HAP-1 (cell line): ENCODE measurements at regions not wholly inside any gene's neighbourhood (a gene's known extent, or its start where the extent isn't known, plus 50 kb on each side); places are given as distances from the start of the nearest gene placed in this dataset.

Experiments used
- DNase-seq, 2 experiments: peaks; one replicate each; pipeline ENCODE4 v3.0.0-alpha.2; 2016 to 2020; ENCODE audit warnings: low spot score in 2 of 2
- H3K27me3 ChIP-seq: fragments of 250-450 bp; sonication (Bioruptor Pico); 2 replicates; pipeline ENCODE4 v1.5.1; 2020; ENCODE audit warnings: low read depth, mild to moderate bottlenecking, moderate library complexity
- H3K36me3 ChIP-seq: fragments of 250-450 bp; sonication (Bioruptor Pico); replicated peaks from 2 replicates; pipeline ENCODE4 v1.5.1; 2020; ENCODE audit warnings: mild to moderate bottlenecking
- H3K4me1 ChIP-seq: fragments of 250-450 bp; sonication (Bioruptor Pico); 2 replicates; pipeline ENCODE4 v1.5.1; 2020; ENCODE audit warnings: mild to moderate bottlenecking
- H3K4me3 ChIP-seq: fragments of 250-450 bp; sonication (Bioruptor Pico); 2 replicates; pipeline ENCODE4 v1.5.1; 2020; ENCODE audit warnings: mild to moderate bottlenecking, moderate library complexity
- H3K9me3 ChIP-seq: fragments of 250-450 bp; sonication (Bioruptor Pico); 2 replicates; pipeline ENCODE4 v1.5.1; 2020; ENCODE audit warnings: mild to moderate bottlenecking, moderate library complexity
- in situ Hi-C: fragments of 300-500 bp; cut with MboI; formaldehyde crosslinking; loops from 3 replicates; pipeline ENCODE4 v1.14.3; 2020; ENCODE audit warnings: low sequenced_read_pairs, inconsistent platforms, mixed read lengths

DNA sequence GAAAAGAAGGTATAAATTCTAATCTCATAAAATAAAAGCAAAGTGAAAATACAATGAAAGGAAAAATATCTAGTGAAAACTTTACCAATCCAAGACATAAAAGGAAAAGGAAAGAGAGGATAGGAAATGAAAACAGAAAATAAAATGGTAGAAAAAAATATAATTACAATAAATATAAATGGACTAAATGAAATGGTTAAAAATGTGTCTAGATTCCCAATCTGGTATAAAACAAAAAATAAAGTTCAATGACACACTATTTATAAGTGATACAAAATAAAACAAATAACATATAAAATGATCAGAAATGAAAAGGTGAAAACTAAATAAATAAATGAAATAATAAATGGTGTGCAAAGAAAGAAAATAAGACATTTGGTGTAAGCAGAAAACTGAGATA is 516.4 kb upstream of the RORB start:
- H3K27me3 ChIP-seq = no peaks in the 10 kb centered on the region
- H3K4me1 ChIP-seq = no peaks in the 10 kb centered on the region
- no peaks in the 10 kb centered on the region for H3K36me3 ChIP-seq
- H3K4me3 ChIP-seq = no peak overlapping the region
- in situ Hi-C loops = no loop called here
- H3K9me3 ChIP-seq = no peaks in the 10 kb centered on the region
- DNase-seq = no peak

DNA sequence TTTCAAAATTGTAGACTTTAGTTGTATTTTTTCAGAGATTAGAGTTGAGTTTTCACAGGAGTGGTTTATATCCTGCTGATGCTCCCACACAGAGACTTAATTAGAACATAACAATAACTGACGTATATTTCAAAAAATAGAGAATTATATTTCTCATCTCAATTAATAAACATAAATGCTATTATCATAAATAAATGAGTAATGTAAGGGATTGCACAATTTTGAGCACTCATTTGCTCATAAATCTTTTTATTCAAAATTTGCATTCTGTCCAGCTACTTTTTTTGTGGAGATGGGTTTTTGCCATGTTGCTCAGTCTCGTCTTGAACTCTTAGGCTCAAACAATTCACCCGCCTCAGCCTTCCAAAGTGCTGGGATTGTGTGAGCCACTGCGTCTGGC is 515.7 kb upstream of the RORB start:
- Histone ChIP-seq H3K4me1 (no peaks in the 10 kb centered on the region), H3K9me3 (no peaks in the 10 kb centered on the region), H3K36me3 (no peaks in the 10 kb centered on the region), H3K4me3 (no peak overlapping the region), H3K27me3 (no peaks in the 10 kb centered on the region)
- no peak for DNase-seq
- in situ Hi-C loops = no loop called here

DNA sequence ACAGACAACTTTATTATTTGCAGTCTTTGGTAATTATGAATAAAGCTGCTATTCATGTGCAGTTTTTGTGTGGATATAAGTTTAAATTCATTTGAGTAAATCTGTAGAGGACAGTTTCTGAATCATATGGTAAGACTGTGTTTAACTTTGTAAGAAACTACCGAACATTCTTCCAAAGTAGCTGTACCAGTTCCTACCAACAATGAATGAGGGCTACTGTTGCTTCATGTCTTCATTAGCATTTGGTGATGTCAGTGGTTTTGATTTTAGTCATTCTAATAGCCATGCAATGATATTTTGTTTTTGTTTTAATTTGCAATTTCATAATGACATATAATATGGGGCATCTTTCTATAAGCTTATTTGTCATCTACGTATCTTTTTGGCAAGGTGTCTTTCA is 501.3 kb upstream of the RORB start:
- no peaks in the 10 kb centered on the region for H3K9me3 ChIP-seq
- H3K4me1 ChIP-seq = no peaks in the 10 kb centered on the region
- H3K4me3 ChIP-seq = no peak overlapping the region
- no peak for DNase-seq
- in situ Hi-C loops = no loop called here
- no peaks in the 10 kb centered on the region for H3K27me3 ChIP-seq
- H3K36me3 ChIP-seq = no peaks in the 10 kb centered on the region

DNA sequence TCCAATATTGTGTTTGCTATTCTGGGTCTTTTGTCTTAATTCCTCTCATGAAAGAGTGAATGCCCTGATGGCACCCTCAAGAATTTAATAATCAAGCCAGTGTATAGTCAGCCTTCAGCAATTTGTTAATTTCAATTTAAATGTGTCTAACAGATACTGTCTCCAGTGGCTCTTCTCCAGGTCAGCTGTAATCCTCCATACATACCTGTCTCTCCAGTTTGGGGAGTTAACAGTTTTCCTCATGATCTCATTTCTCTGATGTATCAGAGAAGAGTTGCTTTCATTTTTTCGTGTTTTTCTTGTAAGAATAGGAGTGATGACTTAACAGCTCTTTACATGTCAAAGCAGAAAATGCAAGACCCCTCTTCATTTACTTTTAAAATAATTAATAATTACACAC is 500.3 kb upstream of the RORB start:
- Histone ChIP-seq H3K4me1 (no peaks in the 10 kb centered on the region), H3K4me3 (no peak overlapping the region), H3K27me3 (no peaks in the 10 kb centered on the region), H3K9me3 (no peaks in the 10 kb centered on the region), H3K36me3 (no peaks in the 10 kb centered on the region)
- no peak for DNase-seq
- in situ Hi-C loops = no loop called here

DNA sequence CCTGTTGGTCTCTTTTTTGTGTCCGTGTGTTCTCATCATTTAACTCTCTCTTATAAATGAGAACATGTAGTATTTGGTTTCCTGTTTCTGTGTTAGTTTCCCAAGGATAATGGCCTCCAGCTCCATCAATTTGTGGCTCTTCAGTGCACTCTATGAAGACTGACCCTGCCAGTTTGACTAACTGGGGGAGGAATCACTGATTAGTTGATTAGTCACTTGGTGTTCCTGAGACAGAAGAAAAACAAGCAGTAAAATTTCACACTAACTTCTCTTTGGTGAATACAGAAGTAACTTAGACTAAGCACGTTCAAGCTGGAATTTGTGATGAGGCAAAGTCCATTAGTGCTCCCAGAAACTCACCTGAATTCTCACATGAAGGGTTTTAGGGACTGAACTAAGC is 495.8 kb upstream of the RORB start:
- no peaks in the 10 kb centered on the region for H3K4me1 ChIP-seq
- H3K27me3 ChIP-seq = no peaks in the 10 kb centered on the region
- H3K9me3 ChIP-seq = no peaks in the 10 kb centered on the region
- H3K36me3 ChIP-seq = no peaks in the 10 kb centered on the region
- H3K4me3 ChIP-seq = no peak overlapping the region
- in situ Hi-C loops = no loop called here
- no peak for DNase-seq

DNA sequence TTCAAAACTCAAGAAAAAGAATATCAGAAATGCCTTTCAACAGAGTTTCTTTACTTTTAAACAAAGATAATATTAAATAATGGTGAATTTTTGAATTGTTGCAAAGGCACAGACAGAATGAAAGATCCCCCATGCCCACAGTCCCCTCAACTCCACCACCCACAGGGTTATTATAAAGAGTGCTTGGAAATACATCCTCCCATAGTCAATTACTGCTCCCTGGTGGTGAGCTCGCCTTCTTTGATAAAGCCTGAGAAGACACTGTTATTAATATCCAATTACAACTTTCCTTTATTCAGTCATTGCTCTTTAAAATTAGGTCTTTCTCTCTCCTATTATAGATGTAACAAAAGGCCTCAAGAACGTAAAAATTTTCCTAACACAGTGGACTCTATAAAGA is 490.2 kb upstream of the RORB start:
- Histone ChIP-seq H3K36me3 (no peaks in the 10 kb centered on the region), H3K27me3 (no peaks in the 10 kb centered on the region), H3K4me1 (no peaks in the 10 kb centered on the region), H3K4me3 (no peak overlapping the region), H3K9me3 (no peaks in the 10 kb centered on the region)
- in situ Hi-C loops = no loop called here
- DNase-seq = no peak

DNA sequence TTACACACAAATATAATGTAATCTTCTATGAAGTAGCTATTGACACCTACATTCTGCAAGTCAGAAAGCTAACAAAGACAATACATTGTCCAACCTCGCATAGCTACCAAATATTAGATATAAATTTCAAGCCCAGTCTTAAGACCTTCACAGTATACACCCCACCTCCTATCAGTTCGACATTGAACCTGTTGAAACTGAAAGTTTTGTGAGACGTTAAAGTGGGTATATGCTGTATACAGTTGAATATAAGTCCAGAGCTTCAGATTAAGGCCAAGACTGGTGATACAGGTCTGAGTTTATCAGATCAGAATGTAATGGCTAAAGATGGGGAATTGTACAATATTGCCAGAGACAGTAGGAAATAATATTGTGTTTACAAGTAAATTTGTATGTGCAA is 489.3 kb upstream of the RORB start:
- H3K4me3 ChIP-seq = no peak overlapping the region
- no peaks in the 10 kb centered on the region for H3K9me3 ChIP-seq
- in situ Hi-C loops = no loop called here
- no peaks in the 10 kb centered on the region for H3K4me1 ChIP-seq
- DNase-seq = no peak
- H3K36me3 ChIP-seq = no peaks in the 10 kb centered on the region
- H3K27me3 ChIP-seq = no peaks in the 10 kb centered on the region

DNA sequence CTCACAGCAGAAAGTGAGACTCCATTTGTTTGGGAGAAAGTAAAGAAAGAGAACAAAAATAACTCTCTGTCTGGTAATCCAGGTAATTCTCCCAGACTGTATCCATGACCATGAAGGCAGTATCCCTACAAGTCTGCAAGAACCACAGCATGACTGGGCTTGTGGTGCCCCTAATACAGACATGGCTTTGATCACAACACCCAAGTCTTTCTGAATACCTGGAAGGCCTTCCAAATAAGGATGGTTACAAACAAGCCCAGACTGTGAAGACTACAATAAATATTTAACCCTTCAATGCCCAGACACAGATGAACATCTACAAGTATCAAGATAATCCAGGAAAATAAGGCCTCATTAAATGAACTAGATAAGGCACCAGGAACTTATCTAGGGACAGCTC is 481.1 kb upstream of the RORB start:
- in situ Hi-C loops = no loop called here
- no peak for DNase-seq
- H3K36me3 ChIP-seq = no peaks in the 10 kb centered on the region
- no peaks in the 10 kb centered on the region for H3K4me1 ChIP-seq
- H3K9me3 ChIP-seq = no peaks in the 10 kb centered on the region
- H3K4me3 ChIP-seq = no peak overlapping the region
- H3K27me3 ChIP-seq = no peaks in the 10 kb centered on the region

DNA sequence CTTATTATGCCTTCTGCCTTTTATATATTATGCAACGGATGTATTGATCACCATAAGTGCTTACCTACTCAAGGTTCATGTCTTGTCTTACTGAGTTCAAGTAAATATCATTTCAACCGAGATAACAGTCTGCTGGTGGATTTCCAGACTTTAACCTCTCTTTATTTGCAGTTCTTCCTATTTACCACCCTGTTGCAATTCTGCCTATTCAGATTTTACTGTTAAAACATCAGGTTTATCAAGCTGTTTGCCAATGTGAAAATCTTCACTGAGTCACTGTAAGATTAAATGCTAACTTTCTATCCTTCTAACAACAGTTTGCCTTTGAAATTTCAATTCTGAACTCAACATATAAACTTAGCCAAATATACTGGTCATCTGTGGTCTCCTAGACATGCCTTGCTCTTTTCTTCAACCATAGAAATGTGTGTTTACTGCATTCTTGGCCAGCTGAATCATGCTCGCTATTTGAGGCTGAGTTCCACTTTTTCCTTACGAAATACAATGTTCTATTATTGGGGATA is 471.7 kb upstream of the RORB start:
- DNase-seq = no peak
- no peaks in the 10 kb centered on the region for H3K4me1 ChIP-seq
- no peak overlapping the region for H3K4me3 ChIP-seq
- in situ Hi-C loops = no loop called here
- H3K27me3 ChIP-seq = no peaks in the 10 kb centered on the region
- no peaks in the 10 kb centered on the region for H3K36me3 ChIP-seq
- H3K9me3 ChIP-seq = no peaks in the 10 kb centered on the region

DNA sequence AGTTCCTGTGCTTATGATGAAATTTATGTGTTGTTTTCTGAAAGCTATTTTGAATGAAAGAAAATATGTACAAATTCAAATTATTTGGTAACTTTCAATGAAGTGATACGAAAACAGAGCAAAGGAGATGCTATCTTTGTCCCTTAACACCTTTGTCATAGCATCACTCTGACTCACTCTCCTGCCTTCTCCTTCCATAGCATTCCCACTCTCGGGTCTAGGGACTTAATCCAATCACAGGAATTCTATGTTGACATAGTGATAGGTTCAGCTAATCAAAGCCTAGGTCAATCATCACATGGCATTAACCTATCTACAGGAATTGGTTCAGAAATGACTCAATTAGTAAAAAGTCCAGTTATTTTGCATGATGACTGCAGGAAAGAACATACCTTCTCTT is 464.7 kb upstream of the RORB start:
- H3K36me3 ChIP-seq = no peaks in the 10 kb centered on the region
- in situ Hi-C loops = no loop called here
- H3K4me3 ChIP-seq = no peak overlapping the region
- DNase-seq = no peak
- no peaks in the 10 kb centered on the region for H3K4me1 ChIP-seq
- H3K9me3 ChIP-seq = no peaks in the 10 kb centered on the region
- H3K27me3 ChIP-seq = no peaks in the 10 kb centered on the region; the same call in 1 of the 2 replicates

DNA sequence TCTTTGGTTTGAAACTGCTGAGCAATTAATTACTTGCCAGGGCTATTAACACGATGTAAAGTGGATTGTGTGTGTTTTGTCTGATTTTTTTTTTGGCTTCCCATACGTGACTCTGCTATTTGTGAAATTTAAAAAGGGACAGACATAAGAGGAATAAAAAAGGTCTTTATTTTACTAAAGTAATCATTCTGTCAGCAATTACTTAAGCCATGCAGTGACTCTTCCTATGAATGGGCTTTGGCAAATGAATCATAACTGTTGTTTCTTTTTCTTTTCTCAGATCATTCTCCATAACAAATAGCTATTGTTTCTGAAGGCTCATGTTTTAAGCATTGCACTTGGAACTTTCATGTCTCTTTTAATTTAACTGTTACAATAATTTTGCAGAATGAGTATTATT is 461.3 kb upstream of the RORB start:
- no peaks in the 10 kb centered on the region for H3K4me1 ChIP-seq
- no peak overlapping the region for H3K4me3 ChIP-seq
- no peaks in the 10 kb centered on the region for H3K9me3 ChIP-seq
- H3K36me3 ChIP-seq = no peaks in the 10 kb centered on the region
- peak in 1 of 2 experiments; percentile 54 for DNase-seq
- no peaks in the 10 kb centered on the region; the same call in 1 of the 2 replicates for H3K27me3 ChIP-seq
- in situ Hi-C loops = no loop called here

DNA sequence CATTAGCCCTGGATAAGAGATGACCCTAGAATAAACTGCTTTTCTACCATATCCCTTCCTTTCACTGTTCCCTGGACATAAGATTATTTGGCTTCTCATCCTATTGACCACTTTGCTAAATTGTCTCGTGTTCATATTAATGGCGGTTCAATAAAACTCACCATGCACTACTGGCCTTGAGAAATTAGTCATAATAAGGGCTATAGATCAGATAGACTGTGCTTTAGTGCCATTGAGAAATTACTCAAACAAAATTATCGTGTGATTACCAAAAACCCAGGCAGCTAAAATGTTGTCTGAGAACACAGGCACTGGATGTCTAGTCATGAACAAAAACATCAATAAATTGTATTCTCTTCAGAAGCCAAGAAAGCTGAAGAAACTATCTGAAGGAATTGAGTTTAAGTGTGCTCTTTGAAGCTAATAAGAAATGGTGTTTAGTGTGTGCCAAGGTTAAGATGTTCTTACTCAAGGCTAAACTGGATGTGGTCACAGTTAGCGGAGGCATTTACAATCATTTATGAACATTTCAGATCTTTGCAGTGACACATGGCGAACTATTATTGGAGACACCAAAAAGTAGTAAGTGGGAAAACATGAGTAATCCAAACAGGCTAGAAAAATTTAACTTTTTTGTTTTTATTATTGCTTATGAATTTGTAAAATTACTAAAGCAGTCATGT is 460.4 kb upstream of the RORB start:
- no peak overlapping the region for H3K4me3 ChIP-seq
- H3K9me3 ChIP-seq = no peaks in the 10 kb centered on the region
- in situ Hi-C loops = no loop called here
- no peaks in the 10 kb centered on the region for H3K4me1 ChIP-seq
- DNase-seq = no peak
- H3K27me3 ChIP-seq = no peaks in the 10 kb centered on the region; the same call in 1 of the 2 replicates
- H3K36me3 ChIP-seq = no peaks in the 10 kb centered on the region

DNA sequence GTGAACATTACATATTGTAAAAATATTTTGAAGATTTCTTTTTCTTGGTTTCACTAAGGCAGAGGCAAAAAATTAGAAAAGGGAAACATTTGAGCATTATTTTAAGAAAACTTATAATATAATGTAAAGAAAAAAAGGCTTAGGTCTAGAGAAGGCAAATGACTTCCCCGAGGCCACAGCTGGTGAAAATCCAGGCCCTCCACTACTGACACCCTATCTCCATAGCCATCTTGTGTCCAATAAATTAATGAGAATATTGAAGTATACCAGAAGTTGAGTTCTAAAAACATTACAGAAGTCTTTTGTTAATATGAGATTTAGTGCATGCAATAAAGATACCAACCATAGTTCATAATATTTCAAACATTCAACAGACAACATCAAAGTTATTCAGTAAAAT is 459.9 kb upstream of the RORB start:
- Histone ChIP-seq H3K4me1 (no peaks in the 10 kb centered on the region), H3K36me3 (no peaks in the 10 kb centered on the region), H3K4me3 (no peak overlapping the region), H3K27me3 (no peaks in the 10 kb centered on the region; the same call in 1 of the 2 replicates), H3K9me3 (no peaks in the 10 kb centered on the region)
- in situ Hi-C loops = no loop called here
- DNase-seq = no peak

DNA sequence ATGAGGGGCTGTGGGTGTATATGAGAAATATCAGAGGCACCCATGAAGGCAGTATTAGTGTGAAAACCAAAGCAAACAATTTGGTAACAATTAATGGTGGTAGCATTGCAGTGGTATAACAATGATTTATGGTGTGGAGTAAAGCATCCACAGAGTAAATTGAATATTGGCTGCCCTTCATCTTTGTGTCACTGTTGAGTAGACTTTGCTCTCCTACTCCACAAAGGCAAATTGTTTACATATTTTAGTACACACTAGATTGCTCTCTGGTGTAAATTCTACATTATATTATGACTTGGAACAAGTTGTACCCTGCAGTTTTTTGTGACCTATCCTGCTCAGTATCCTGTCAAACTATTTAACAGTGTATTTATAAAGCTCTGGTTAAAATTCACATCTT is 455.5 kb upstream of the RORB start:
- H3K36me3 ChIP-seq = no peaks in the 10 kb centered on the region
- no peak for DNase-seq
- in situ Hi-C loops = no loop called here
- no peak overlapping the region for H3K4me3 ChIP-seq
- no peaks in the 10 kb centered on the region for H3K9me3 ChIP-seq
- H3K4me1 ChIP-seq = no peaks in the 10 kb centered on the region
- H3K27me3 ChIP-seq = no peaks in the 10 kb centered on the region

DNA sequence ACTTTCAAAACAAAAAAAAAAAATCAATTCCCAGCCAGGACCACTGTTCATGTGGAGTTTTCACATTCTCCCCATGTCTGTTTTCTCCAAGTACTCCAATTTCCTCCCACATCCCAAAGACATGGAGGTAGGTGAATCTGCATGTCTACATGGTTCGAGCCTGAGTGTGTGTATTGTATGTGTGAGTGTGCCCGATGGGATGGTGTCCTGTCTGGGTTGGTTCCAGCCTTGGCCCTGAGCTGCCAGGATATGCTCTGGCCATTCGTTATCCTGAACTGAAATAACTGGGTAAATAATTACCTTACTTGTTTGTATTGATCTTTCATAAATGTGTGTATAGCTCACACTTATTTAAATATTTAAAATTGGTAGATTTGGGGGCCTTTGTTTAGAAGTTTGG is 452.3 kb upstream of the RORB start:
- H3K27me3 ChIP-seq = no peaks in the 10 kb centered on the region
- H3K9me3 ChIP-seq = no peaks in the 10 kb centered on the region
- in situ Hi-C loops = no loop called here
- no peak overlapping the region for H3K4me3 ChIP-seq
- no peaks in the 10 kb centered on the region for H3K36me3 ChIP-seq
- DNase-seq = no peak
- H3K4me1 ChIP-seq = no peaks in the 10 kb centered on the region
